ENCODE measurements at regions not wholly inside any gene's neighbourhood (a gene's known extent, or its start where the extent isn't known, plus 50 kb on each side); places are given as distances from the start of the nearest gene placed in this dataset.

DNA sequence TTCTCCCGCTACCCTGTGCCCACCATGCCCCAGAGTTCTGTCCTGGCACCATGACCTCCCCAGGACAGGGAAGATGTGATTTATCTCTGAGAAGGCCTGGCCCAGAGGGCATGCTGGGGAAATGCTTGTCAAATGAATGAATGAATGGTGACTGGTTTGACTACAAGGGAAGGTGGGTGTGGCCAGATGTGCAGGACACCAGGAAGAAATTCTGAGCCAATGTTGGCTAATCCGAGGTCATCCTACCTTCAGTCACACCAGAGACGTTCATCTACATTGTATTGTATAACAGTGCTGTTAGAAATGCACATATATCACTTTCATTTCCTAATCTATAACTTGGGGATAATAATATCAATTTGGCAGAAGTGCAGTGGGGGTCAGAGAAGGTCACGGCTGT is 138.4 kb downstream of the FAM43A start:
- TF ChIP-seq, protein P1, sequence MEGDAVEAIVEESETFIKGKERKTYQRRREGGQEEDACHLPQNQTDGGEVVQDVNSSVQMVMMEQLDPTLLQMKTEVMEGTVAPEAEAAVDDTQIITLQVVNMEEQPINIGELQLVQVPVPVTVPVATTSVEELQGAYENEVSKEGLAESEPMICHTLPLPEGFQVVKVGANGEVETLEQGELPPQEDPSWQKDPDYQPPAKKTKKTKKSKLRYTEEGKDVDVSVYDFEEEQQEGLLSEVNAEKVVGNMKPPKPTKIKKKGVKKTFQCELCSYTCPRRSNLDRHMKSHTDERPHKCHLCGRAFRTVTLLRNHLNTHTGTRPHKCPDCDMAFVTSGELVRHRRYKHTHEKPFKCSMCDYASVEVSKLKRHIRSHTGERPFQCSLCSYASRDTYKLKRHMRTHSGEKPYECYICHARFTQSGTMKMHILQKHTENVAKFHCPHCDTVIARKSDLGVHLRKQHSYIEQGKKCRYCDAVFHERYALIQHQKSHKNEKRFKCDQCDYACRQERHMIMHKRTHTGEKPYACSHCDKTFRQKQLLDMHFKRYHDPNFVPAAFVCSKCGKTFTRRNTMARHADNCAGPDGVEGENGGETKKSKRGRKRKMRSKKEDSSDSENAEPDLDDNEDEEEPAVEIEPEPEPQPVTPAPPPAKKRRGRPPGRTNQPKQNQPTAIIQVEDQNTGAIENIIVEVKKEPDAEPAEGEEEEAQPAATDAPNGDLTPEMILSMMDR (IDR thresholded peaks at IDR 0.05; ENCODE audit: poor library complexity, severe bottlenecking), result no peak
- TF ChIP-seq TAF1 (IDR thresholded peaks at IDR 0.05; ENCODE audit: low read depth) (no peak), POLR2AphosphoS5 (IDR thresholded peaks at IDR 0.05) (no peak), SMC3 (conservative IDR thresholded peaks at IDR 0.05; ENCODE audit: poor library complexity) (no peak)
